GM13976 (cell line): ENCODE measurements at regions not wholly inside any gene's neighbourhood (a gene's known extent, or its start where the extent isn't known, plus 50 kb on each side); places are given as distances from the start of the nearest gene placed in this dataset.
"Not testable (repeated sequence)": the region's sequence is repeated elsewhere in the genome, so short reads cannot be mapped to it uniquely, and the experiment has no call there.

ENCODE experiments used
- DNase-seq: peaks from one replicate; pipeline ENCODE4 v3.0.0; 2012; ENCODE audit warnings: low spot score
- CTCF ChIP-seq: IDR thresholded peaks from 2 replicates; pipeline ENCODE4 v1.5.1; 2012; ENCODE audit warnings: borderline replicate concordance, mild to moderate bottlenecking; ENCODE audit not compliant: insufficient read depth; ENCODE audit errors: extremely low read depth, missing control alignments, control extremely low read depth
- in situ Hi-C: fragments of 300-500 bp; cut with MboI; formaldehyde crosslinking; loops from one replicate; pipeline ENCODE4 v1.12.0; 2022; ENCODE audit warnings: low sequenced_read_pairs, mixed read lengths, inconsistent platforms; ENCODE audit not compliant: unreplicated experiment

DNA sequence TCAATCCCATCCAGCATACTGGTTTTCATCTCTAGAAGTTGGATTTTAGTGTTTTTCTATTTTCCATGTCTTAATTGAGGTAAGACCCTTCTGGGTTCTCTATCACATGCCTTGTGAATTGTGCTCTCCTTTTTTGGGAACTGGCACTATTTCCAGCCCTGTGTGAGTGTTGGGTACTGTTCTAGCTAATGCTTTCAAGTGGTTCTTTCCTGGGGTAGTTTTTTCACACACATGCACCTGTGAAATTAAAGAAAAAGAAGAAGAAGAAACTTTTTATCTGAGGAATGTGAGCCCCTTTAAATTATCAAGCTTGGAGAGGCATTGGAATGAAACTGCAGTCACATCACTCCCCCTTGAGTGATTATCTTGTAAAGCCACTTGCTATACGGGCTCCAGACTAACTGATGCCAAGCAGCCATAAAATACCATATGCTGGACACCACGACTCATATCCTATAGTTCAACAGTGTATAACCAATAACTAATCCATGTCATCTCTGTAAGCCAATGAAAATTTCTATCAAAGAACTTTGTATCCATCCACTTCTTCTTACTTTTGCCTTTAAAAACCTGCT lies 102.4 kb downstream of the FAM72B start:
- DNase-seq, in situ Hi-C loops: not testable (repeated sequence)

GRCh38 chr1:121082995-121083394 lies 101.1 kb downstream of the FAM72B start:
- in situ Hi-C loops, DNase-seq: not testable (repeated sequence)

DNA sequence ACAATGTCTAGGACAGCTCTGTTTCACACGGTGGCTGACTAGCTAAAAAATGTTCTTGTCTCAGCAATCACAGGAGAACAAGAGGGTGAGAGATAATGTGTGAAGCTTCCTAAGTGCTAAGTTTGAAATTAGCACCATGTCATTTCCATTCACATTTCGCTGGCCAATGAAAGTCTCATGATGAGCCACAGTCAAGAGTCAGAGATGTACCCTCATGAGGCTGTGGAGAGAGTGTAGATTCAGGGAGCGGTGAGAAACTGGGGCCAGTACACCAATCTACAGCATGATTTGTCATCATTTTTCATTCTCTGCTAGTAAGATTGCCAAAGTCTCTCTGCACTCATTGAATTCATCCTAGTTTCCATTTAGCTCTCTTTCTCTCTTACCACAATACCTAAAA lies 97.9 kb downstream of the FAM72B start:
- DNase-seq, in situ Hi-C loops: not testable (repeated sequence)

DNA sequence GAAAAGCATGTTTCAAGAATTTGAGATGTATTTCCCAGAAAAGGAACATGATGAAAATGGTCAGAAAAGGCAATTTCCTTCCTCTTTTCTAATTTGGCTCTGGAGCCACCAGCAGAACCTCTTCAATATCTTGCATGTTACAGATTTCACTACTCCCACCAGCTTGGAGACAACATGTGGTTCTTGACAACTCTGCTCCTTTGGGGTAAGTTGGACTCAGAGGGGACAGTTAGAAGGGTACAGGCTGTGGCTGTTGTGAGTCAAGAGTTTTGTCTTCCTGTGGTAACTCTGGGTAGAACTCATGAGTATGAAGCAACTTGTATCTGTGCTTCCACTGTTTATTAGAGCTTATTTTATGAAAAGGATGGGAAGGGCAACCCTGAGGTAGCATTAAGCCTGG lies 96.9 kb downstream of the FAM72B start:
- DNase-seq, in situ Hi-C loops: not testable (repeated sequence)

GRCh38 chr1:121088568-121088967 lies 95.6 kb downstream of the FAM72B start:
- in situ Hi-C loops = not testable (repeated sequence)

DNA sequence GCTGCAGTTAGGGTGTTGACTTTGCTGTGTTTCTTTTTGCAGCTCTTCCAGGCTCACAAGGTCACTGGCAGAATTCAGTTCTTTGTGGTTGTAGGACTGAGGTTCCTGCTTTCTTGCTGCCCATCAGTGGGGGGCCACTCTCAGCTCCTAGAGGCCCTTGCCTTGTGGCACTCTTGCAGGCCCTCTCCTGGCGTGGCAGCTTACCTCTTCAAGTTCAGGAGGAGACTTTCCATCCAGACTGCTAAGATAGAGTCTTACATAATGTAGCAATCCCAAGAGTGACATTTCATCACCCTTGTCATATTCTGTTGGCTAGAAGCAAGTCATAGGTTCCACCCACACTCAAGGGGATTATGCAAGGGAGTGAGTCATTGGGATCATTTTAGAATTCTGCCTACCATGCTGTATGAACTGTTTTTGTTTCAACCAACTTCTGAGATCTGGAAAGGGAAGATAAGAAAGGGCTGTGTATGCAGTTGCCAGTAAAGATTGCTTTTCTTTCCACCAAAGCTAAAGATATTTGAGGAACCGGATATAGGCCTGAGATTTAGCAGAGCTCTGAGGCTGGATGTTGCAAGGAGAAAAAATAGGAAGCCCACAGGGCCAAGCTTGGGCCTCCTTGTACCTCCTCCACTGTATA lies 91.7 kb downstream of the FAM72B start:
- in situ Hi-C loops, DNase-seq: not testable (repeated sequence)

More at GRCh38 chr1:121088568-121088967, 95.6 kb downstream of the FAM72B start:
- DNase-seq = not testable (repeated sequence)

- DNase-seq, in situ Hi-C loops: not testable (repeated sequence)
Measured at GRCh38 chr1:121095014-121095413, 89.1 kb downstream of the FAM72B start.

DNA sequence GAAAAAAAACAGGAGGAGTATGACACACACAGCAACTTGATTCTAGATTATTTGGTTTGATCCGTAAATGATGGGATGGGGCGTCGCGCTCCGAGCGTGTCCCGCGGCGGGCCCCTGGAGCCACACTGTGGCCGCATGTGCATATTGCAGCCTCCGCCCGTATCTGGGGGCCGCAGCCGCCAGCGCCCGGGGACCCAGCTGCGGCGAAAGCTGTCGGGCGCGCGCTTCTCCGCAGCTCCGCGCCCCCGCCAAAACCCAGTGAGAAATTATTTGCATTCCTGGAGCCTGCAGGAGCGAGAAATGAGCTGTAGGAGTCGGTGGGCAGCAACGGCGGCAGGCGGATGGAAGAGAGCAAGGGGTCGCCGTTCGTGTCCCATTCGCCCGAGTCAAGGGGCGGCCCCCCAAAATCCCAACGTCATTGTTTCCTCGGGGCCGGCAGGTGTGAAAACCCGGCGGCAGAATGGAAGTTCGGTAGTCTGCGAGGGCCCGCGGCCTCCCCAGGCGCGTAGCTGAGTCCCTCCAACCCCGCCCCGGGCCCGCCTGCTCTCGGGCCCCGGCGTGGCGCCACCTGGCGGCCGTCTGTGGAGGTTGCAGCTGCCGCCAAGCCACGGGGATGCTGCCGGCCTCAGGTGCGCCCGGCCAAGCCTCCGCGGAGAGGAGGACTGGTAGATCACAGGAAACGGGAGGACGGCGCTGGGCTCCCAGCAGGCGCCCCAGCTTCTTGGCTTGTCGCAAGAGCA lies 86.8 kb downstream of the FAM72B start:
- DNase-seq, in situ Hi-C loops: not testable (repeated sequence)
- peak; percentile 86 for TF ChIP-seq CTCF

GRCh38 chr1:121097867-121098215 lies 86.3 kb downstream of the FAM72B start:
- DNase-seq, in situ Hi-C loops: not testable (repeated sequence)

- in situ Hi-C loops, DNase-seq: not testable (repeated sequence)
Measured at GRCh38 chr1:121109025-121109424, 75.1 kb downstream of the FAM72B start.

- in situ Hi-C loops, DNase-seq: not testable (repeated sequence)
Measured at GRCh38 chr1:121116522-121117297, 67.4 kb downstream of the FAM72B start.

GRCh38 chr1:121117298-121117611 lies 66.9 kb downstream of the FAM72B start:
- in situ Hi-C loops, DNase-seq: not testable (repeated sequence)

DNA sequence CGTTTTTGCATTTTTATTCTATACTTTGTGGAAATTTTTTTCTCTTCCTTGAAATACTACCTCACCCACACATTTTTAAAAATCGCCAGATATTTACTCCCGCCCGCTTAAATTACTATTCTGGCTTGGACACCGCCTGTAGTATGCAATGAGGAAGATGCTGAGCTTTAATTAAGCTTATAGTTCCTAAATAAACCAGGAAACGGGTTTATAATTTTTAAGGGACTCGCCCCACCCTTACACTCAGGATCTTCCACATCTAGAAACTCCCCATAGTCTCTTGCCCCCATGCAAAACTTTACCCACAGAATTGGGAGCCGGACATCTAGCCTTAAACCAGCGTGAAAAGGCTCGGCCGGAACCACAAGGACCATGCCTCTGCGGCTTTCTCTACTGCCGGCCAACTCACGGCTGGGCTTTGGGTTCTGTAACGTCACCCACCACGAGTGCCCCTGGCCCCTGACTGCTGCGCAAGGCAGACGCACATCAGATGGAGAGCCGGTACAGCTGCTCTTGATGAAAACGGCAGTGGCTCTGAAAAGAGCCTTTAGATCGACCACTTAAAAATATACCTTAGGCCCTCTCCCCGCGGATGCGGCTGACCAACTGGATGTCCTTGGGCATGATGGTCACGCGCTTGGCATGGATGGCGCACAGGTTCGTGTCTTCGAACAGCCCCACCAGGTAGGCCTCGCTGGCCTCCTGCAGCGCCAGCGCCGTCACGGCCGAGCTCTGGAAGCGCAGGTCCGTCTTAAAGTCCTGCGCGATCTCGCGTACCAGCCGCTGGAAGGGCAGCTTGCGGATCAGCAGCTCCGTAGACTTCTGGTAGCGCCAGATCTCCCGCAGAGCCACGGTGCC lies 66.3 kb downstream of the FAM72B start:
- in situ Hi-C loops, DNase-seq: not testable (repeated sequence)
